NT2/D1 (cell line): ENCODE measurements at regions not wholly inside any gene's neighbourhood (a gene's known extent, or its start where the extent isn't known, plus 50 kb on each side); places are given as distances from the start of the nearest gene placed in this dataset.

ENCODE experiments used
- SUZ12 ChIP-seq: IDR thresholded peaks from 2 replicates; pipeline ENCODE4 v1.6.1; 2011; ENCODE audit not compliant: insufficient read length, insufficient read depth; ENCODE audit errors: extremely low read depth
- YY1 ChIP-seq: IDR thresholded peaks from 2 replicates; pipeline ENCODE4 v1.6.1; 2011; ENCODE audit not compliant: insufficient read length, insufficient read depth
- ZNF274 ChIP-seq: IDR thresholded peaks from 2 replicates; pipeline ENCODE4 v1.6.1; 2011; ENCODE audit warnings: mild to moderate bottlenecking, low read depth, low read length

DNA sequence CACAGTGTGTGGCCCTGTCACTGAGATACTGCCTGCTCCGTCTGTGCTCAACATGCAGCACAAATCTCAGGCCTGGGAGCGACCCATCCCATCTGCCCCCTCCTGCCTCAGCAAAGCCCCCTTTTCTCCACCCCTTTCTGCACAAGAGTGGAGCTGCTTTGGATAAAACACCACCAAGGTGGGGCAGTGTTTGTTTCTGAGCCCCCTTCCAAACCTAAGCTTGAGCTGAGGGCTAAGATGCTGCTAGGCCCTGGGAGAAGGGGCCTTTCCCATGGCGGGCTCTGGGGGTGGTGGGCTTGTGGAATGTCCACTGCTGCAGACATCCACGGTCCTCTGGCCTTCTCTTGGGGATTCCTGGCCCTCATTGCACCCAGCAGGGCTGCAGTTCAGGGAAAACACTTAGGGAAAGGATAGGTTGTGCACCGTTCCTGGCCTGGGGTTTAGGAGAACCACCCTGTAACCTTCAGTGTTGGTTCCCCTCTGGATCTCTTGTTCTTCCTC, 594.1 kb downstream of the TBC1D22A start:
- TF ChIP-seq ZNF274, result no peak
- no peak for TF ChIP-seq SUZ12
- no peak for TF ChIP-seq YY1
